Caki2 (cell line): ENCODE measurements at regions not wholly inside any gene's neighbourhood (a gene's known extent, or its start where the extent isn't known, plus 50 kb on each side); places are given as distances from the start of the nearest gene placed in this dataset.
A peak's percentile ranks its signal among the peaks of the same experiment; 100 is the strongest.

Experiments
- DNase-seq: peaks from one replicate; pipeline ENCODE4 v3.0.0-alpha.2; 2015; ENCODE audit warnings: low read depth
- in situ Hi-C: cut with HindIII; loops from 2 replicates; pipeline ENCODE4 v1.10.0; 2016; ENCODE audit warnings: low sequenced_read_pairs, low pct_unique_long_range_greater_than_20kb, mixed read lengths

GRCh38 chr5:138654281-138654867 is 79.2 kb upstream of the HSPA9 start:
- in situ Hi-C loops, result no loop called here
- DNase-seq, result no peak

- in situ Hi-C loops, result no loop called here
- DNase-seq, result no peak
Measured at GRCh38 chr5:138653502-138653901, 78.3 kb upstream of the HSPA9 start.

GRCh38 chr5:138651767-138652117 is 76.5 kb upstream of the HSPA9 start:
- in situ Hi-C loops, result no loop called here
- no peak for DNase-seq

GRCh38 chr5:138651058-138651766 is 76.0 kb upstream of the HSPA9 start:
- in situ Hi-C loops, result no loop called here
- DNase-seq, result no peak

GRCh38 chr5:138650196-138650595 is 75.0 kb upstream of the HSPA9 start:
- no peak for DNase-seq
- in situ Hi-C loops, result no loop called here

GRCh38 chr5:138649775-138650174 is 74.6 kb upstream of the HSPA9 start:
- in situ Hi-C loops, result no loop called here
- no peak for DNase-seq

- no peak for DNase-seq
- in situ Hi-C loops, result no loop called here
Measured at GRCh38 chr5:138649316-138649720, 74.1 kb upstream of the HSPA9 start.

- in situ Hi-C loops, result no loop called here
- no peak for DNase-seq
Measured at GRCh38 chr5:138648841-138649240, 73.6 kb upstream of the HSPA9 start.

- DNase-seq, result no peak
- in situ Hi-C loops, result no loop called here
Measured at GRCh38 chr5:138647794-138648410, 72.7 kb upstream of the HSPA9 start.

GRCh38 chr5:138647261-138647788 is 72.1 kb upstream of the HSPA9 start:
- no peak for DNase-seq
- in situ Hi-C loops, result no loop called here

- no peak for DNase-seq
- in situ Hi-C loops, result no loop called here
Measured at GRCh38 chr5:138646671-138647070, 71.5 kb upstream of the HSPA9 start.

- DNase-seq, result no peak
- in situ Hi-C loops, result no loop called here
Measured at GRCh38 chr5:138645778-138646575, 70.8 kb upstream of the HSPA9 start.

- in situ Hi-C loops, result no loop called here
- DNase-seq, result no peak
Measured at GRCh38 chr5:138643040-138643791, 68.0 kb upstream of the HSPA9 start.

- in situ Hi-C loops, result no loop called here
- DNase-seq, result peak; percentile 21
Measured at GRCh38 chr5:138641547-138642298, 66.5 kb upstream of the HSPA9 start.

GRCh38 chr5:138640646-138641254 is 65.5 kb upstream of the HSPA9 start:
- in situ Hi-C loops, result no loop called here
- no peak for DNase-seq

- in situ Hi-C loops, result no loop called here
- no peak for DNase-seq
Measured at GRCh38 chr5:138640138-138640537, 64.9 kb upstream of the HSPA9 start.

- no peak for DNase-seq
- in situ Hi-C loops, result no loop called here
Measured at GRCh38 chr5:138639326-138639725, 64.1 kb upstream of the HSPA9 start.
